ENCODE measurements at regions not wholly inside any gene's neighbourhood (a gene's known extent, or its start where the extent isn't known, plus 50 kb on each side); places are given as distances from the start of the nearest gene placed in this dataset.

- Histone ChIP-seq H4K20me1 (replicated peaks; ENCODE audit: control insufficient read depth, extremely low read depth, insufficient read depth, low read length) (no peaks in the 10 kb centered on the region), H3K4me1 (ENCODE audit: control insufficient read depth, extremely low read depth, insufficient read depth, low read length) (no peaks in the 10 kb centered on the region), H3K27me3 (ENCODE audit: control insufficient read depth in 2 of 2, insufficient read depth in 2 of 2, low read length in 2 of 2) (no peaks in the 10 kb centered on the region), H3K9me1 (replicated peaks; ENCODE audit: control insufficient read depth, extremely low read depth, insufficient read depth, low read length) (no peaks in the 10 kb centered on the region), H3K4me3 (replicated peaks in 1 of 3; ENCODE audit: insufficient read depth in 1 of 3, low read depth in 1 of 3, low read length in 3 of 3) (no peak overlapping the region), H3K9ac (replicated peaks; ENCODE audit: extremely low read depth, insufficient read depth, low read length) (no peak overlapping the region), H3K27ac (ENCODE audit: insufficient read depth, low read depth, low read length) (no peak overlapping the region), H3K4me2 (ENCODE audit: insufficient read depth, low read length) (no peak overlapping the region), H2AFZ (ENCODE audit: low read depth, low read length) (no peak overlapping the region), H3K9me3 (replicated peaks; ENCODE audit: control insufficient read depth, insufficient read depth, low read length) (no peaks in the 10 kb centered on the region), H3K36me3 (ENCODE audit: control insufficient read depth in 2 of 2, extremely low read depth in 1 of 2, insufficient read depth in 2 of 2, low read length in 2 of 2) (no peaks in the 10 kb centered on the region), H3K79me2 (ENCODE audit: control insufficient read depth, insufficient read depth, low read length) (no peaks in the 10 kb centered on the region)
- ChIA-PET POLR2A (no interaction called here), CTCF (interaction anchor here (1.1 to 1.2 kb wide), 2 partner anchors 9 to 54 kb away, joined by 3 to 4 read pairs; no protein-coding TSS in a partner anchor)
- intact Hi-C loops (cut with micrococcal nuclease) (loop anchor here (5.0 kb wide), 1 partner anchor 278 kb away; no protein-coding TSS in a partner anchor), dilution Hi-C loops (cut with MboI; ENCODE audit: extremely low pct_ligation_motif_present, low sequenced_read_pairs) (no loop called here)
- BruUV-seq (replicated peaks): no TSS peak
- no peak for FAIRE-seq
- no peak for DNase-seq (ENCODE audit: low read depth, low spot score)
- no peak for TF ChIP-seq POLR2A (IDR thresholded peaks at IDR 0.05; ENCODE audit: low read depth, low read length)
- TF ChIP-seq JUN (IDR thresholded peaks at IDR 0.05; ENCODE audit: borderline replicate concordance, insufficient read depth, insufficient read length, low read depth): no peak
- TF ChIP-seq CTCF (IDR thresholded peaks at IDR 0.05; ENCODE audit: extremely low read depth in 1 of 2, insufficient read depth in 1 of 2, low read depth in 1 of 2, low read length in 2 of 2): no peak
- no peak for TF ChIP-seq POLR2AphosphoS5 (IDR thresholded peaks at IDR 0.05; ENCODE audit: insufficient read depth, low read depth, low read length)
- no peak for TF ChIP-seq MYC (IDR thresholded peaks at IDR 0.05; ENCODE audit: low read depth, low read length)
- no peak for TF ChIP-seq GATA2 (IDR thresholded peaks at IDR 0.05; ENCODE audit: insufficient read depth, insufficient read length, low read depth, low read length)
- no peak for TF ChIP-seq FOS (IDR thresholded peaks at IDR 0.05; ENCODE audit: borderline replicate concordance, insufficient read depth, low read length)
- no peak for TF ChIP-seq MAX (IDR thresholded peaks at IDR 0.05; ENCODE audit: insufficient read depth, insufficient read length)
- no peak for TF ChIP-seq EZH2 (IDR thresholded peaks at IDR 0.05; ENCODE audit: borderline replicate concordance, low read depth, low read length, severe bottlenecking)
Observed at GRCh38 chr2:185979546-185980071, 241.0 kb downstream of the FSIP2 start.

All from endothelial cell of umbilical vein (primary cell).